Chondrocyte (in vitro differentiated cells): ENCODE measurements at regions not wholly inside any gene's neighbourhood (a gene's known extent, or its start where the extent isn't known, plus 50 kb on each side); places are given as distances from the start of the nearest gene placed in this dataset.

Experiments
- DNase-seq: peaks from one replicate; pipeline ENCODE4 v3.0.0; 2021; ENCODE audit warnings: mixed read lengths, low spot score
- H3K27ac Mint-ChIP-seq: one replicate; pipeline ENCODE4 v1.8.0; 2021; ENCODE audit warnings: mild to moderate bottlenecking, moderate library complexity, mixed read lengths; ENCODE audit not compliant: unreplicated experiment
- H3K27me3 Mint-ChIP-seq: 2 replicates; pipeline ENCODE4 v1.8.0; 2021; ENCODE audit warnings: low read depth, mixed read lengths
- H3K36me3 Mint-ChIP-seq: 2 replicates; pipeline ENCODE4 v1.8.0; 2021; ENCODE audit warnings: low read depth, mixed read lengths
- H3K4me1 Mint-ChIP-seq: 2 replicates; pipeline ENCODE4 v1.8.0; 2021; ENCODE audit warnings: low read depth, mild to moderate bottlenecking, mixed read lengths
- H3K4me3 Mint-ChIP-seq: one replicate; pipeline ENCODE4 v1.8.0; 2021; ENCODE audit warnings: mild to moderate bottlenecking, moderate library complexity, mixed read lengths; ENCODE audit not compliant: unreplicated experiment
- H3K9me3 Mint-ChIP-seq: 2 replicates; pipeline ENCODE4 v1.8.0; 2021; ENCODE audit warnings: low read depth, mixed read lengths
- TF ChIP-seq, protein P1 (sequence below): fragments of 200-600 bp; sonication (generic); IDR thresholded peaks from 2 replicates; pipeline ENCODE4 v1.5.0; 2021; ENCODE audit warnings: antibody characterized with exemption, mild to moderate bottlenecking, moderate library complexity

DNA sequence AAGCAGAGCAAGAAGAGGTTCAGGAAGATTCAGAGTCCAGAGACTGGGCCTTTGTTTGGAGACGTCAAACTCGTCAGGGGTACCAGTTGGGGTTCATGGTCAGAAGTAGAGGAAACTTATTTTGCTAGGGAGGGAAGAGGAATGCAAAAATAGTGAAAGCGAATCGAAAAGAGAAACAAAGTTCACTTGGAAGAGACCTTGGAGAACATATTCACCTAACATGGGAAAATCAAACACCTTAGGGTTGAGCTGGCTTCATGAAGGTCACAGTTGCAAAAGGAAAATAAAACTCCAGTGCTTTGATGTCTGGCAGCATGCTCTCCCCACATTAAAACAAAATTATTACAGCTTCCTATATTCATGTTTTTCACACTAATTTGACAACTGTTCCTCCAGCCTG, 440.4 kb downstream of the EPM2A start:
- Mint-ChIP-seq H3K4me1 (no peaks in the 10 kb centered on the region), H3K36me3 (no peaks in the 10 kb centered on the region), H3K27ac (no peak overlapping the region), H3K4me3 (no peak overlapping the region), H3K9me3 (peaks cover 11% of the 10 kb centered on the region), H3K27me3 (no peaks in the 10 kb centered on the region)
- TF ChIP-seq, protein P1, sequence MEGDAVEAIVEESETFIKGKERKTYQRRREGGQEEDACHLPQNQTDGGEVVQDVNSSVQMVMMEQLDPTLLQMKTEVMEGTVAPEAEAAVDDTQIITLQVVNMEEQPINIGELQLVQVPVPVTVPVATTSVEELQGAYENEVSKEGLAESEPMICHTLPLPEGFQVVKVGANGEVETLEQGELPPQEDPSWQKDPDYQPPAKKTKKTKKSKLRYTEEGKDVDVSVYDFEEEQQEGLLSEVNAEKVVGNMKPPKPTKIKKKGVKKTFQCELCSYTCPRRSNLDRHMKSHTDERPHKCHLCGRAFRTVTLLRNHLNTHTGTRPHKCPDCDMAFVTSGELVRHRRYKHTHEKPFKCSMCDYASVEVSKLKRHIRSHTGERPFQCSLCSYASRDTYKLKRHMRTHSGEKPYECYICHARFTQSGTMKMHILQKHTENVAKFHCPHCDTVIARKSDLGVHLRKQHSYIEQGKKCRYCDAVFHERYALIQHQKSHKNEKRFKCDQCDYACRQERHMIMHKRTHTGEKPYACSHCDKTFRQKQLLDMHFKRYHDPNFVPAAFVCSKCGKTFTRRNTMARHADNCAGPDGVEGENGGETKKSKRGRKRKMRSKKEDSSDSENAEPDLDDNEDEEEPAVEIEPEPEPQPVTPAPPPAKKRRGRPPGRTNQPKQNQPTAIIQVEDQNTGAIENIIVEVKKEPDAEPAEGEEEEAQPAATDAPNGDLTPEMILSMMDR, result no peak
- no peak for DNase-seq

DNA sequence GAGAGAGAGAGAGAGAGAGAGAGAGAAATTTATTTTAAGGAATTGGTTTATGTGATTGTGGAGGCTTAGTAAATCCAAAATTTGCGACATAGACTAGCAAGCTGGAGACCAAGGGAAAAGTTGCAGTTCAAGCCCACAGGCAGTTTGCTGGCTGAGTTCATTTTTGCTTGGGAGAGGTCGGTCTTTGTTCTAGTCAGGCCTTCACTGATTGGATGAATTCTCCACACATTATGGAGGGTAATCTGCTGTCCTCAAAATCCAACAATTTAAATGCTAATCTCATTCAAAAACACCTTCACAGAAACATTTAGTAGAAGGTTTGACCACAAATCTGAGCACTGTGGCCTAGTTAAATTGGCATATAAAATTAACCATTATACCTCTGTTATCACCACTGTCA, 439.6 kb downstream of the EPM2A start:
- TF ChIP-seq, protein P1, result no peak
- Mint-ChIP-seq H3K4me1 (no peaks in the 10 kb centered on the region), H3K27ac (no peak overlapping the region), H3K4me3 (no peak overlapping the region), H3K27me3 (no peaks in the 10 kb centered on the region), H3K36me3 (no peaks in the 10 kb centered on the region), H3K9me3 (peaks cover 9% of the 10 kb centered on the region)
- no peak for DNase-seq

DNA sequence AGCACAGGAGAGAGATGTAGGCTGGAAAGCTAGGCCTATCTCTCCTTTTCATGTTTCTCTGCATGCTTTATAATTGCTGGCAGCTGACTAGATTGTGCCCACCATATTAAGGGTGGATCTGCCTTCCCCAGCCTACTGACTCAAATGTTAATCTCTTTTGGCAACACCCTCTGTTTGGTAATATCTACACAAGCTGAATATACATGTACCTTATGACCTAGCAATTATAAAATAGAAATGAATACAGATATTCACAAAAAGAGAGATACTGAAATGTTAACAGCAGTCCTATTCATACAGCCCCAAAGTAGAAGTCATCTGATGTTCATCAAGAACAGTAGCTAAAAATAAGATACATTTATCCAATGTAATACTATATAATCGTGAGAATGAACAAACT, 429.6 kb downstream of the EPM2A start:
- DNase-seq, result no peak
- Mint-ChIP-seq H3K4me3 (no peak overlapping the region), H3K27ac (no peak overlapping the region), H3K9me3 (peaks cover 7% of the 10 kb centered on the region), H3K4me1 (no peaks in the 10 kb centered on the region), H3K27me3 (peaks cover 11% of the 10 kb centered on the region), H3K36me3 (no peaks in the 10 kb centered on the region)
- TF ChIP-seq, protein P1, result no peak

DNA sequence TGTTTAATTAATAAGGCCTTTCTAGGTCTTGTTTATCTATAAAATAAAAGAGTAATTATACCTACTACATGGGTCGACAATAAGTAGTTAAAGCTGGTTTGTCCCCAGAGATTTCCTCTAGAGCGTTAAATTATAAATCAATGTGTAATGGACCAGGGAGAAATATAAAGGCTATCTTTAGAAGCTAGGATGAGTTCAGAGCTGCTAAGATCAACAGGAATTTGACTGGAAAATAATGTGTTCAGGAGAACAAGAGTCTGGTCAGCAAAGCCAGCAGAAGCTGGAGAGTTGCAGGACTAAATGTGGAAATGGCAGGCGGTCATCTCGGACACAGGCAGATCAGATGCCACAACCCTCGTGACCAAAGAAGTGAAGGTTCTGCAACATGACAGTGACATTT, 428.8 kb downstream of the EPM2A start:
- H3K27me3 Mint-ChIP-seq, result peaks cover 8% of the 10 kb centered on the region
- DNase-seq, result no peak

DNA sequence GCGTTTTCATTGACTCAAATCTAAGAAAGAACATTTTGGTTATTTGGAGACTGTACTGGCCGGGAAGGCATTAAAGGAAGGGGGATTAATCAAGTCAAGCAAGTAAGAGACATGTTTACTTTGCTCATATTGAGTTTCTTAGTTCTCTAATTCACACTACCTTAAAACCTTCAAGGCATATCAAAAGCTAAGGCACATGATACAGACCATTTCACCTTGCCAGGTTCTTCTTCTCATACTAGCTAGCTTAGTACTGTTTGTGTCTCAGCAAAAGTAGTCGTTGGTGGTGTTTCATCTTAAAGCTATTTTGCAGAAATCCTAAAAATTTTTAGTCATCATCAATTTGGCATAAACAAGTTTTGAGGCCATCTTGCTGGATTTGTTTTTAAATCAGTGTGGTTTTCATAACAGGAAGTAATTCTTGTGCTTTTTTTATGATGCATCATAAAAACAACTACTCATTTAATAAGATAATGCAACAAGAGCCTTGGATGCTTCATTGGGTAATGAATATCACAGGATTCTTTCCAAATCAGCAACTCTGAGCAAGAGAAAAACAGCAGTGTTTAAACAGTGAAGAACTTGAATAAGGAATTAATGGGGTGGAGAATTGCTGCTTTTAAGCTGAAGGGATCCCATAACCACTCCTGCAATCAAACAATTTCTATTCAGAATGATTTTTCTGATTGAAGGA, 425.3 kb downstream of the EPM2A start:
- no peaks in the 10 kb centered on the region for H3K4me1 Mint-ChIP-seq
- no peaks in the 10 kb centered on the region for H3K9me3 Mint-ChIP-seq
- peaks cover 9% of the 10 kb centered on the region for H3K27me3 Mint-ChIP-seq
- no peaks in the 10 kb centered on the region for H3K36me3 Mint-ChIP-seq
- H3K4me3 Mint-ChIP-seq, result no peak overlapping the region
- no peak overlapping the region for H3K27ac Mint-ChIP-seq
- TF ChIP-seq, protein P1, result no peak
- DNase-seq, result no peak

More for the DNA sequence above, 428.8 kb downstream of the EPM2A start:
- peaks cover 5% of the 10 kb centered on the region for H3K9me3 Mint-ChIP-seq
- H3K4me3 Mint-ChIP-seq, result no peak overlapping the region
- TF ChIP-seq, protein P1, result no peak
- no peaks in the 10 kb centered on the region for H3K36me3 Mint-ChIP-seq
- no peaks in the 10 kb centered on the region for H3K4me1 Mint-ChIP-seq
- no peak overlapping the region for H3K27ac Mint-ChIP-seq
